Esophagus muscularis mucosa (tissue), 3 donors: ENCODE measurements at regions not wholly inside any gene's neighbourhood (a gene's known extent, or its start where the extent isn't known, plus 50 kb on each side); places are given as distances from the start of the nearest gene placed in this dataset.

Experiments used
- POLR2A ChIP-seq: fragments of 450-650 bp; IDR thresholded peaks from one replicate; pipeline ENCODE4 v1.6.1; 2017; ENCODE audit warnings: antibody characterized with exemption, moderate library complexity, mild to moderate bottlenecking, low read depth
- TF ChIP-seq, protein P1 (sequence below), 3 experiments: fragments of 200-600 bp in 2 of 3; fragments of 450-650 bp in 1 of 3; sonication (generic) in 2 of 3; IDR thresholded peaks; one replicate each; pipeline ENCODE4 v1.5.1; 2017 to 2019; ENCODE audit warnings: antibody characterized with exemption in 3 of 3, mild to moderate bottlenecking in 2 of 3, moderate library complexity in 1 of 3

DNA sequence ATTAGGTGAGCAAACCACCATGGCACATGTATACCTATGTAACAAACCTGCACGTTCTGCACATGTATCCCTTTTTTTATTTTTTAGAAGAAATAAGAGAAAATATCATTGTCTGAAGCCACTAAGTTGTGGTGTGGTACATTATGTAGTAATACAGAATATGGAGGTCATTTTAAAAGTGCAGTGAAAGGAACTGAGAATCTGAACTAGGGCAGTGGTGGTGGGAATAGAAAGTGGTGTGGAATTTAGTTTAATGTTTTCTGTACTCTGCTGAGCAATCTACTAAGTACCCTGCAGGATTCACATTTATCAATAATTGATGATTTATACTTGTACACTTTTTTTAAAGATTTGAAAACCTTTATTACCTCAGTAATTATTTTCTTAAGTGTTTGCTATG is 283.5 kb downstream of the CHL1 start:
- TF ChIP-seq, protein P1, sequence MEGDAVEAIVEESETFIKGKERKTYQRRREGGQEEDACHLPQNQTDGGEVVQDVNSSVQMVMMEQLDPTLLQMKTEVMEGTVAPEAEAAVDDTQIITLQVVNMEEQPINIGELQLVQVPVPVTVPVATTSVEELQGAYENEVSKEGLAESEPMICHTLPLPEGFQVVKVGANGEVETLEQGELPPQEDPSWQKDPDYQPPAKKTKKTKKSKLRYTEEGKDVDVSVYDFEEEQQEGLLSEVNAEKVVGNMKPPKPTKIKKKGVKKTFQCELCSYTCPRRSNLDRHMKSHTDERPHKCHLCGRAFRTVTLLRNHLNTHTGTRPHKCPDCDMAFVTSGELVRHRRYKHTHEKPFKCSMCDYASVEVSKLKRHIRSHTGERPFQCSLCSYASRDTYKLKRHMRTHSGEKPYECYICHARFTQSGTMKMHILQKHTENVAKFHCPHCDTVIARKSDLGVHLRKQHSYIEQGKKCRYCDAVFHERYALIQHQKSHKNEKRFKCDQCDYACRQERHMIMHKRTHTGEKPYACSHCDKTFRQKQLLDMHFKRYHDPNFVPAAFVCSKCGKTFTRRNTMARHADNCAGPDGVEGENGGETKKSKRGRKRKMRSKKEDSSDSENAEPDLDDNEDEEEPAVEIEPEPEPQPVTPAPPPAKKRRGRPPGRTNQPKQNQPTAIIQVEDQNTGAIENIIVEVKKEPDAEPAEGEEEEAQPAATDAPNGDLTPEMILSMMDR (IDR thresholded peaks at IDR 0.05): no peak
- no peak for TF ChIP-seq POLR2A
